Activated CD8-positive, alpha-beta memory T cell treated with anti-CD3 and anti-CD28 coated beads for 48 hours (primary cell): ENCODE measurements at regions not wholly inside any gene's neighbourhood (a gene's known extent, or its start where the extent isn't known, plus 50 kb on each side); places are given as distances from the start of the nearest gene placed in this dataset.

Experiments
- DNase-seq, 3 experiments: peaks; one replicate each; pipeline ENCODE4 v3.0.0-alpha.2; 2020; ENCODE audit warnings: low read depth in 2 of 3, low spot score in 2 of 3

DNA sequence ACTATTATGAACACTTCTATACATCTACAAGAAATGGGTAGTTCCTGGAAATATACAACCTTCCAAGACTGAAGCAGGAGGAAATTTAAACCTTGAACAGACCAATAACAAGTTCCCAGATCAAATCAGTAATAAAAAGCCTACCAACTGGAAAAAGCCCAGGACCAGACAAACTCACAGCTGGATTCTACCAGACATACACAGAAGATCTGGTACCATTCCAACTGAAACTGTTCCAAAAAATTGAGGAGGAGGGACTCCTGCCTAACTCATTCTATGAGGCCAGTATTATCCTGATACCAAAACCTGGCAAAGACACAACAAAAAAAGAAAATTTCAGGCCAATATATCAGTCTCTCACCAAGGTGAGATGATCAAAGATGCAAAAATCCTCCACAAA is 189.4 kb downstream of the RPS29 start:
- no peak for DNase-seq

GRCh38 chr14:49381778-49382177 is 204.4 kb downstream of the RPS29 start:
- no peak for DNase-seq

DNA sequence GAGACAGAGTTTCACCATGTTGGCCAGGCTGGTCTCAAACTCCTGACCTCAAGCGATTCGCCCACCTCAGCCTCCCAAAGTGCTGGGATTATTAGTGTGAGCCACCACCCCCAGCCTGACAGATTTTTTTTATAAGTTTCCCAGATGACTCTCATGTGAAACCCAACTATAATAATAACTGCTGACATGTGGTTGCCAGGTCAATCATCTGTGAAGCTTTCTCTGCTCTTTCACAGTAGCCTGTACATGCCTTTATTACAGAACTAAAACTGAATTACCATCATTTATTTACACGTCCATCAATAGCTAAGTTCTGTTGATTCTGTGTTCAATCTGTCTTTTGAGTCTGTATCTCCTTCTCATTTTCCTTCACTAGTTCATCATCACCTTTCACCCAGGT is 218.5 kb downstream of the RPS29 start:
- no peak for DNase-seq

GRCh38 chr14:49366416-49366815 is 219.8 kb downstream of the RPS29 start:
- DNase-seq, result no peak

- DNase-seq, result no peak
Observed at GRCh38 chr14:49364752-49365117, 221.4 kb downstream of the RPS29 start.

- DNase-seq, result no peak
Observed at GRCh38 chr14:49363821-49364751, 222.1 kb downstream of the RPS29 start.

GRCh38 chr14:49362916-49363315 is 223.3 kb downstream of the RPS29 start:
- no peak for DNase-seq

- DNase-seq, result no peak
Observed at GRCh38 chr14:49339130-49339529, 247.1 kb downstream of the RPS29 start.

GRCh38 chr14:49319810-49320209 is 266.4 kb downstream of the RPS29 start:
- DNase-seq, result no peak

DNA sequence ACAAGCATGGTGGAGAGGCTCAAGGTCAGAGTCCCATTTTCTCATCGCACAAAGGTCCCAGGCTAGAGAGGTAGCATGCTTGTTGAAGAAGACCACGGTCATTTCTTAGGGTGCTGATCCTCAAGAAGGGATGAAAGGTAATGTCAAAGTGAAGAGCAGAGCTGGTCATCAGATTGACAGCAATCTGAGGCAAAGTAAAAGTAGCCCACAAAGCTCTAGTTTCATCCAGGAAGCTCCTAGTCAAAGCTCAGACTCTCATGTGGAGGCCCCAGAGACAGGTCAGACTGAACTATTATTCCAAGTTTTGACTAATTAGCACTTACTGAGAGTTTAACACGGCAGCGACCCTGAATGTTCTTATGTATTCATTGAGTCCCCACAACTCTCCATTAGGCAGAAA is 270.6 kb downstream of the RPS29 start:
- no peak for DNase-seq

GRCh38 chr14:49314737-49315136 is 271.4 kb downstream of the RPS29 start:
- DNase-seq, result no peak

- DNase-seq, result no peak
Observed at GRCh38 chr14:49313108-49313507, 273.1 kb downstream of the RPS29 start.

DNA sequence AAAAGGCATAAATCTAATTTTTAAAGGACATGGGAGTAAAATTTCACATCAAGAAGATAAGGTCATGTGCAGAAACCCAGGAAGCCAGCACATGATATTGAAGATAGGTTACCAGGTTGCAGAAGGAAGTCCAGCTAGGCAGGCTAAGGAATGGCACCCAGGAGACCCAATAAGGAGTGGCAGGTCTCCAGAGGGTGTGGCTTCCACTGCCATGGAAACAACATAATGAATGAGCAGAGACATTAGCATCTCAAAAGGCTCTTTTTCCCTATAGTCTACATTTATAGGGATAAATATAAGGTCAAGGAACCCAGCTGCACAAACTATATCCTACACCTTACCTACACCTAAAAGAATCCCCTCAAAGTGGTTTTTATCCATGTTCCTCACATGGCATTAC is 275.9 kb downstream of the RPS29 start:
- DNase-seq, result no peak

DNA sequence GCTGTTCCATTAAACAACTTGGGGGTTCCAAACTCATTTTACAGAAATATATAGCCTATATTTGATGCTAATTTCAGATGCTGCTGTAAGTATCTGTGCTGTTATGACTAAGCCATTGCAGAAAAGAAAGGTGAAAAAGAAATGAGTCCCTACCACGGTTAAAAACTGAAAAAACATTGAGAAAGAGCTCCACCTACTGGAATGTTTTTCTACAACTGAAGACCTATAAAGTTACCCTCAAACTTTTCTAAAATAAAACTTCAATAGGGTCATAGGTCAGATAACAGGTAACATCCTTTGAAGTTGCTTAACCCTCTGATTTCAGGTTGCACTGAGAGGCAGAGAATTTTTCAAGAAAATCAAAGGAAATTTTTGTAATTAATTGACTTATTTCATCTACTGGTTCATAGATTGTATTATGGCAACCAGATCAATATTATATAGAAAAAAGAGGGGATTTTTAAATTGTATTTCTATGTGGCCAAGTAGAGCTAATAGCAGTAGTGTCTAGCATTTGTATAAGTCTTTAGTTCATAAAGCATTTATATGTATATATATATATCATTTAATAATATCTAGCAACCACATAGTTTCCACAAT is 279.9 kb downstream of the RPS29 start:
- DNase-seq, result no peak

GRCh38 chr14:49303946-49304516 is 282.1 kb downstream of the RPS29 start:
- no peak for DNase-seq

- DNase-seq, result no peak
Observed at GRCh38 chr14:49297102-49297501, 289.1 kb downstream of the RPS29 start.

DNA sequence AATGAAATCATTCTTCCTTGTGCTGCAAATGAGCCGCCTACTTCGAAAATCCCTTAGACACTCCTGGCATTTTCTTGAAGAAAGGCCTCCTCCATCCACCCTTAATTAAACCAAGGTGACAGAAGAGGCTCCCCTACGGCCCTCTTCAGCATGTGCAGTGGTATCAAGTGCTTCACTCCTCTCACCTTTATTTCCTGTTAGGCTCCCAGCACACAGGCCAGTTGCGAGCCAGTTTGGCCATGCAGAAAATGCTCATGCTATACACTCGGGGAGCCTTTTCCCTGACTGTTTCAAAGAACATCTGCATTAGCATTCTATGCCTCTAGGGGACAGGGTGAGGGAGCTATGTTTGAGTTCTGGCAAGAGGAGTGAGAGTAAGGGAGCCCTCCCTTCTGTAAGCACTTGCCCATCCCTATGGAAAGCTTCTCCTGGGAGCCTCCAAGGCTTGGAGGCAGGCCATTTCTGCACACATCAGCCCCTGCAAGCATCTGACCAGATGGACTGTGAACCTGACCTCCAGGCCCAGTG is 291.5 kb downstream of the RPS29 start:
- DNase-seq, result no peak

- no peak for DNase-seq
Observed at GRCh38 chr14:49287004-49287403, 299.2 kb downstream of the RPS29 start.

- DNase-seq, result no peak
Observed at GRCh38 chr14:49286257-49286983, 299.8 kb downstream of the RPS29 start.

GRCh38 chr14:49280566-49280965 is 305.6 kb downstream of the RPS29 start:
- no peak for DNase-seq

DNA sequence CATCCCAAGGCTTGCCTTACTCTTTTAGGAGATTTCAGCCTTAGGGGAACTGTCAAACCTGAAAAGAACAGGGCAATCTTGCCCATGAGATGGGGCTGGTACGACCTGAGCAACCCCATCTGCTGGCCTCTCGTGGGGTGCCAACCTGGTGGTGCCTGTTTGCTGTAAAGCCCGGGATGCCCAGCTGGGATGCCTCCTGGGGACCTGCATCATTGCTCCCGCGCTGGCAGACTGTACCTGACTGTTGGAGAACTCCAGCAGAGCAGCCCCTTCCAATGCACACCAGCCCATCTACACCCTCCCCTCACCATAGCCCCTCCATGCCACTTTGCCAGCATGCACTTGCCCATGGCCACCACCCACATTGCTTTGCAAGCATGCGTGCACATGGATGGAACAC is 335.7 kb downstream of the RPS29 start:
- no peak for DNase-seq
